CD4-positive, alpha-beta T cell treated with Interleukin-6 for 4 hours (primary cell): ENCODE measurements at regions not wholly inside any gene's neighbourhood (a gene's known extent, or its start where the extent isn't known, plus 50 kb on each side); places are given as distances from the start of the nearest gene placed in this dataset.

Experiments used
- DNase-seq: peaks from one replicate; pipeline ENCODE4 v3.0.0-alpha.2; 2020; ENCODE audit warnings: mixed read lengths

GRCh38 chrX:10048076-10048475 lies 80.9 kb downstream of the CLDN34 start:
- no peak for DNase-seq

- no peak for DNase-seq
Observed at GRCh38 chrX:10048707-10049106, 81.5 kb downstream of the CLDN34 start.

- DNase-seq = no peak
Observed at GRCh38 chrX:10049236-10049635, 82.1 kb downstream of the CLDN34 start.

- no peak for DNase-seq
Observed at GRCh38 chrX:10050481-10050880, 83.3 kb downstream of the CLDN34 start.

GRCh38 chrX:10051866-10052480 lies 84.8 kb downstream of the CLDN34 start:
- DNase-seq = no peak

GRCh38 chrX:10052906-10053625 lies 85.9 kb downstream of the CLDN34 start:
- DNase-seq = no peak

- no peak for DNase-seq
Observed at GRCh38 chrX:10054396-10054795, 87.2 kb downstream of the CLDN34 start.

GRCh38 chrX:10055430-10055829 lies 88.3 kb downstream of the CLDN34 start:
- no peak for DNase-seq

- no peak for DNase-seq
Observed at GRCh38 chrX:10062352-10062751, 94.4 kb upstream of the CLCN4 start.

- DNase-seq = no peak
Observed at GRCh38 chrX:10062980-10063379, 93.8 kb upstream of the CLCN4 start.

- no peak for DNase-seq
Observed at GRCh38 chrX:10064736-10065135, 92.0 kb upstream of the CLCN4 start.

GRCh38 chrX:10070714-10071436 lies 85.9 kb upstream of the CLCN4 start:
- DNase-seq = peak; percentile 6

GRCh38 chrX:10071451-10072144 lies 85.2 kb upstream of the CLCN4 start:
- DNase-seq = no peak

- DNase-seq = no peak
Observed at GRCh38 chrX:10072786-10073568, 83.8 kb upstream of the CLCN4 start.

GRCh38 chrX:10073671-10074070 lies 83.1 kb upstream of the CLCN4 start:
- no peak for DNase-seq

GRCh38 chrX:10074241-10074941 lies 82.4 kb upstream of the CLCN4 start:
- DNase-seq = no peak

- no peak for DNase-seq
Observed at GRCh38 chrX:10076765-10077164, 80.0 kb upstream of the CLCN4 start.

GRCh38 chrX:10077425-10078188 lies 79.2 kb upstream of the CLCN4 start:
- DNase-seq = peak; percentile 44

- DNase-seq = no peak
Observed at GRCh38 chrX:10078266-10078665, 78.5 kb upstream of the CLCN4 start.

- DNase-seq = no peak
Observed at GRCh38 chrX:10079231-10079630, 77.5 kb upstream of the CLCN4 start.

- no peak for DNase-seq
Observed at GRCh38 chrX:10083809-10084208, 73.0 kb upstream of the CLCN4 start.
